NCI-H82 treated with DMSO at 0.1 percent for 48 hours (cell line): ENCODE measurements at regions not wholly inside any gene's neighbourhood (a gene's known extent, or its start where the extent isn't known, plus 50 kb on each side); places are given as distances from the start of the nearest gene placed in this dataset.
"Not testable (repeated sequence)": the region's sequence is repeated elsewhere in the genome, so short reads cannot be mapped to it uniquely, and the experiment has no call there.

Experiments
- DNase-seq: peaks from one replicate; lab custom pipeline; 2025; ENCODE audit not compliant: unreplicated experiment; lab: John Stamatoyannopoulos, UW

GRCh38 chr12:74676955-74677354 is 139.3 kb downstream of the ATXN7L3B start:
- DNase-seq: not testable (repeated sequence)

GRCh38 chr12:74685385-74685784 is 147.8 kb downstream of the ATXN7L3B start:
- DNase-seq: no peak

GRCh38 chr12:74689071-74689655 is 151.5 kb downstream of the ATXN7L3B start:
- peak; percentile 25 for DNase-seq

- DNase-seq: no peak
These were observed 152.3 kb downstream of the ATXN7L3B start for GRCh38 chr12:74689929-74690328.

- no peak for DNase-seq
These were observed 181.8 kb downstream of the ATXN7L3B start for GRCh38 chr12:74719447-74719846.

- DNase-seq: no peak
These were observed 185.1 kb downstream of the ATXN7L3B start for GRCh38 chr12:74722709-74723108.

- DNase-seq: no peak
These were observed 187.5 kb downstream of the ATXN7L3B start for GRCh38 chr12:74725154-74725553.

- DNase-seq: no peak
These were observed 190.4 kb downstream of the ATXN7L3B start for GRCh38 chr12:74728006-74728405.

- no peak for DNase-seq
These were observed 194.6 kb downstream of the ATXN7L3B start for GRCh38 chr12:74732164-74732784.

GRCh38 chr12:74732826-74733225 is 195.2 kb downstream of the ATXN7L3B start:
- peak; percentile 59 for DNase-seq

- no peak for DNase-seq
These were observed 203.5 kb downstream of the ATXN7L3B start for GRCh38 chr12:74741112-74741511.

GRCh38 chr12:74747305-74747704 is 209.7 kb downstream of the ATXN7L3B start:
- peak; percentile 0 for DNase-seq

GRCh38 chr12:74751441-74751840 is 213.8 kb downstream of the ATXN7L3B start:
- no peak for DNase-seq

GRCh38 chr12:74752215-74752614 is 214.6 kb downstream of the ATXN7L3B start:
- DNase-seq: no peak

GRCh38 chr12:74770552-74770951 is 232.9 kb downstream of the ATXN7L3B start:
- no peak for DNase-seq

- no peak for DNase-seq
These were observed 237.6 kb downstream of the ATXN7L3B start for GRCh38 chr12:74775276-74775675.

- no peak for DNase-seq
These were observed 238.7 kb downstream of the ATXN7L3B start for GRCh38 chr12:74776378-74776777.

GRCh38 chr12:74780182-74780849 is 242.7 kb downstream of the ATXN7L3B start:
- DNase-seq: peak; percentile 66

GRCh38 chr12:74780850-74781241 is 243.2 kb downstream of the ATXN7L3B start:
- peak; percentile 66 for DNase-seq

- DNase-seq: no peak
These were observed 244.4 kb downstream of the ATXN7L3B start for GRCh38 chr12:74781991-74782485.

GRCh38 chr12:74790931-74791330 is 253.3 kb downstream of the ATXN7L3B start:
- DNase-seq: no peak

- DNase-seq: no peak
These were observed 253.7 kb downstream of the ATXN7L3B start for GRCh38 chr12:74791365-74791764.
